Astrocyte (in vitro differentiated cells and primary cell): ENCODE measurements at regions not wholly inside any gene's neighbourhood (a gene's known extent, or its start where the extent isn't known, plus 50 kb on each side); places are given as distances from the start of the nearest gene placed in this dataset.

ENCODE experiments used
- CTCF ChIP-seq: IDR thresholded peaks from 2 replicates; pipeline ENCODE4 v1.5.1; 2011; ENCODE audit warnings: low read depth, mild to moderate bottlenecking, inconsistent platforms, low read length, moderate library complexity; ENCODE audit not compliant: insufficient read depth
- EZH2 ChIP-seq: IDR thresholded peaks from 2 replicates; pipeline ENCODE4 v1.6.1; 2012; ENCODE audit warnings: mild to moderate bottlenecking, low read length, inconsistent platforms; ENCODE audit not compliant: insufficient read depth

GRCh38 chr20:51899674-51900073, 97.4 kb upstream of the SALL4 start:
- TF ChIP-seq CTCF (no peak), EZH2 (no peak)
